ENCODE measurements at regions not wholly inside any gene's neighbourhood (a gene's known extent, or its start where the extent isn't known, plus 50 kb on each side); places are given as distances from the start of the nearest gene placed in this dataset.

DNA sequence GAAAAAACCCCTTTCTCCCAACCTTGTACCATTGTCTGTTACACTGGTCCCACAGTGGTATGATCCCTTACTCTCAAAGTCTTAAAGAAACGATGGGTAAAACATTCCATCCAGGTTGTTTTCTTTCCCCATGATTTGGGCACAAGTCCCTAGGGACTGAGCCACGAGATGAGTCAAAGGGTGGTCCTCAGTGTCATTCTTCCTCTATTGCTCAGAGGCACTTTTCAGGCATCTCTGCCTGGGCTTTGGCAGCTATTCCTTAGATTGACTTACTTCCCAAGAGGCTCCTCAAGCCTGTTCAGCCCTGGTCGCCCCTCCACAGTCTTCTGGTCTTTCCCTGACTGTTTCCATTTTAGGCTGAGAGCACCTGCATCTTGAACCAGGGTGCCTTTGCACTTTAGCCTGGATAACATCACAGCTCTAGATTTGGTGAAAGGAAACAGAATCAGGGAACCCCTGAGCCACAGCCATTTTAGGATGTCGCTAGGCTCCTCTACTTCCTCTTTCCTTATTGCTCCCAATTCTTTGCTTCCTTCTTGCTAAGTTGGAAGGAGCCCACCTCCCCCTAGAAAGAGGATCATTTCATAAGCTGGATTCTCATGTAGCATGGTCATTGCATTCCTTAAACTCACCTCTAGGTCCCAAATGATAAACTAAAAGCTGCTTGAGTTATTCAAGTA is 131.0 kb upstream of the TPRG1 start:
- H3K36me3 ChIP-seq (replicated peaks in 1 of 2; ENCODE audit: insufficient read depth in 1 of 2, low read depth in 2 of 2): no peaks in the 10 kb centered on the region
- H3K9me3 ChIP-seq: no peaks in the 10 kb centered on the region
- H3K4me3 ChIP-seq: no peak overlapping the region
- DNase-seq (no peak), ATAC-seq (no peak)
- no peaks in the 10 kb centered on the region for H3K4me1 ChIP-seq
- no peaks in the 10 kb centered on the region for H3K27me3 ChIP-seq
- intact Hi-C loops (cut with DNase I): no loop called here
- TF ChIP-seq, protein P1, sequence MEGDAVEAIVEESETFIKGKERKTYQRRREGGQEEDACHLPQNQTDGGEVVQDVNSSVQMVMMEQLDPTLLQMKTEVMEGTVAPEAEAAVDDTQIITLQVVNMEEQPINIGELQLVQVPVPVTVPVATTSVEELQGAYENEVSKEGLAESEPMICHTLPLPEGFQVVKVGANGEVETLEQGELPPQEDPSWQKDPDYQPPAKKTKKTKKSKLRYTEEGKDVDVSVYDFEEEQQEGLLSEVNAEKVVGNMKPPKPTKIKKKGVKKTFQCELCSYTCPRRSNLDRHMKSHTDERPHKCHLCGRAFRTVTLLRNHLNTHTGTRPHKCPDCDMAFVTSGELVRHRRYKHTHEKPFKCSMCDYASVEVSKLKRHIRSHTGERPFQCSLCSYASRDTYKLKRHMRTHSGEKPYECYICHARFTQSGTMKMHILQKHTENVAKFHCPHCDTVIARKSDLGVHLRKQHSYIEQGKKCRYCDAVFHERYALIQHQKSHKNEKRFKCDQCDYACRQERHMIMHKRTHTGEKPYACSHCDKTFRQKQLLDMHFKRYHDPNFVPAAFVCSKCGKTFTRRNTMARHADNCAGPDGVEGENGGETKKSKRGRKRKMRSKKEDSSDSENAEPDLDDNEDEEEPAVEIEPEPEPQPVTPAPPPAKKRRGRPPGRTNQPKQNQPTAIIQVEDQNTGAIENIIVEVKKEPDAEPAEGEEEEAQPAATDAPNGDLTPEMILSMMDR (IDR thresholded peaks at IDR 0.05): no peak
- TF ChIP-seq POLR2A (IDR thresholded peaks at IDR 0.05): no peak
- WGBS, 2 donors: 47 to 66% methylated on average over 4 of the region's 4 CpGs
- no peak overlapping the region for H3K27ac ChIP-seq

DNA sequence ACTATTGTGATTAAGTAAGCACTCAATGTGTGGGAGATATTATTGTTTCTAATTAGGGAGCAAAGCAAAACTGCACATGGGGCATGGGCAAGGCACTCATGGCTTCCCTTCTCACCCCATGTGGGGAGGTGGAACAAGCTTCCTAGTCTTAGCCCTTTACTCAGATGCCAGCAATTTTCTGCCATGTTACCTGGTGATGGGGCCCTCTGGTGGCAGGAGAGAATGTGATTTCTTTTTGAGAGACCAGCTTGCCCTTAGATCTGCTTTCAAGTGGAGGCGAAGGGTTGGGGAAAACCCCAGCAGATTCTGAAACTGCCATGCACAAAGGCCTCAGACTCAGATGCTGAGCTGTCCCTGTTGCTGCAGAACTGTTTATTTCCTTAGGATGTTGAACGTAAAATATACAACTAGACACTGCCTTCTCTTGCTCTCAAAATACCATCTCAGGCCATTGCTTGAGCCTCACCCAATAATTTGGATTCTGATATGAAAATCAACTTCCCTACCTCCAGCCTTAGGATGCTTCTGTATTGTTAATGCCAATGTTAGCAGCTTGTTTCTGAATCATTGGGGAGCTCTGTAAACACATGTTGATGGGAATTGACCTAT is 130.2 kb upstream of the TPRG1 start:
- Histone ChIP-seq H3K27ac (no peak overlapping the region), H3K27me3 (no peaks in the 10 kb centered on the region), H3K9me3 (no peaks in the 10 kb centered on the region), H3K36me3 (replicated peaks in 1 of 2; ENCODE audit: insufficient read depth in 1 of 2, low read depth in 2 of 2) (no peaks in the 10 kb centered on the region), H3K4me3 (no peak overlapping the region), H3K4me1 (no peaks in the 10 kb centered on the region)
- DNase-seq (peak; percentile 42 to 59 (median 48)), ATAC-seq (peak; percentile 68)
- 39 to 48% methylated on average over 2 of the region's 2 CpGs for WGBS, 2 donors
- no peak for TF ChIP-seq POLR2A (IDR thresholded peaks at IDR 0.05)
- TF ChIP-seq, protein P1 (IDR thresholded peaks at IDR 0.05): peak; percentile 27 to 51 (median 47)
- intact Hi-C loops (cut with DNase I): no loop called here

DNA sequence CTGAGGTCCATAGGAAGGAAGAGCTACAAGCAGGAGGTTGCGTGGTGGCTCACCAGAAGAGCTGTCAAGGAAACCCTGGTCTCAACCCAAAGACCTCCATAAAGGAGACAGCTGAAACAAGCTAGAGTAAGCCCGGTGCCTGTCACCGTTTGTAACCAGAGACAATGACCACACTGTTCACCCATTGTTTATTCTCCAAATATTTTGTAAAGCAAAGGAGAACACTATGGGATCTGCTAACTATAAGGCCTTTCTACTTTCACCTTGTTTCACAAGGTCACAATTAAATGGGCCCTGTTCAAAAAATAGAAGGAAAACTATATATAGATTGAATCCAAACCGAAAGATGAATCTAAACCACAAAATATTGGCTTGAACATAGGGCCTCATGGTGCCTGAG is 128.9 kb upstream of the TPRG1 start:
- H3K4me3 ChIP-seq: no peak overlapping the region
- H3K27me3 ChIP-seq: no peaks in the 10 kb centered on the region
- no peaks in the 10 kb centered on the region for H3K36me3 ChIP-seq (replicated peaks in 1 of 2; ENCODE audit: insufficient read depth in 1 of 2, low read depth in 2 of 2)
- no peaks in the 10 kb centered on the region for H3K4me1 ChIP-seq
- H3K9me3 ChIP-seq: no peaks in the 10 kb centered on the region
- DNase-seq: no peak
- ATAC-seq: no peak
- intact Hi-C loops (cut with DNase I): no loop called here
- TF ChIP-seq, protein P1 (IDR thresholded peaks at IDR 0.05): no peak
- TF ChIP-seq POLR2A (IDR thresholded peaks at IDR 0.05): no peak
- WGBS, 2 donors: 66 to 72% methylated on average over 4 of the region's 4 CpGs
- H3K27ac ChIP-seq: no peak overlapping the region

DNA sequence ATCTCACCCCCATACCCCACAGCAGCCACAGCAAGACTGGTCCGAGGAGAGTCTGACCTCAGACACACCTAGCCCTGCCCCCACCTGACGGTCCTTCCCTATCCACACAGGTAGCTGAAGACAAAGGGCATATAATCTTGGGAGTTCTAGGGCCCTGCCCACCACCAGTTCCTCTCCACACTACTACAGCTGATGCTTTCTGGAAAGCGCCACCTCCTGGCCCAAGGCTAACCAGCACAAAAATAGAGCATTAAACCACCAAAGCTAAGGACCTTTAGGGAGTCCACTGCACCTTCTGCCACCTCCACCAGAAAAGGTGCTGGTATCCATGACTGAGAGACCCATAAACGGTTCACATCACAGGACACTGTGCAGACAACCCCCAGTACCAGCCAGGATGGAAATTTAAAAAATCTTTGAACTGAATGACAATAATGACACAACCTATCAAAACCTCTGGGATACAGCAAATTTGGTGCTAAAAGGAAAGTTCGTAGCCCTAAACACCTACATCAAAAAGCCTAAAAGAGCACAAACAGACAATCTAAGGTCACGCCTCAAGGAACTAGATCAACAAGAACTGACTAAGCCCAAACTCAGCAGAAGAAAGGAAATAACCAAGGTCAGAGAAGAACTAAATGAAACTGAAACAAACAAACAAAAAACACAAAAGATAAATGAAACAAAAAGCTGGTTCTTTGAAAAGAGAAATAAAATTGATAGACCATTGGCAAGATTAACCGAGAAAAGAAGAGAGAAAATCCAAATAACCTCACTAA is 122.1 kb upstream of the TPRG1 start:
- intact Hi-C loops (cut with DNase I): no loop called here
- no peak for DNase-seq
- TF ChIP-seq POLR2A (IDR thresholded peaks at IDR 0.05): no peak
- TF ChIP-seq, protein P1 (IDR thresholded peaks at IDR 0.05): no peak
- ATAC-seq: no peak
- no peak overlapping the region for H3K4me3 ChIP-seq
- H3K4me1 ChIP-seq: no peaks in the 10 kb centered on the region
- no peak overlapping the region for H3K27ac ChIP-seq
- 60 to 62% methylated on average over 6 to 7 of the region's 7 CpGs for WGBS, 2 donors
- no peaks in the 10 kb centered on the region for H3K36me3 ChIP-seq (replicated peaks in 1 of 2; ENCODE audit: insufficient read depth in 1 of 2, low read depth in 2 of 2)
- no peaks in the 10 kb centered on the region for H3K27me3 ChIP-seq
- no peaks in the 10 kb centered on the region for H3K9me3 ChIP-seq
